OCI-LY7 (cell line): ENCODE measurements at regions not wholly inside any gene's neighbourhood (a gene's known extent, or its start where the extent isn't known, plus 50 kb on each side); places are given as distances from the start of the nearest gene placed in this dataset.

ENCODE experiments used
- BruUV-seq: library from RNA; stranded (reverse); fragments of 400-500 nt; replicated peaks from 2 replicates; lab custom pipeline; 2021; lab: Mats Ljungman, UMichigan
- CTCF ChIA-PET: fragments of 300-600 bp; sonication (Branson Sonifier 250); formaldehyde crosslinking; loops from one replicate; lab custom pipeline; 2022; ENCODE audit warnings: antibody characterized with exemption; ENCODE audit not compliant: unreplicated experiment; lab: Charles Lee
- POLR2A ChIA-PET: fragments of 300-600 bp; sonication (Branson Sonifier 250); formaldehyde crosslinking; loops from one replicate; lab custom pipeline; 2022; ENCODE audit warnings: antibody characterized with exemption; lab: Charles Lee
- DNase-seq: peaks from one replicate; pipeline ENCODE4 v3.0.0-alpha.2; 2015; ENCODE audit warnings: low spot score
- H2AFZ ChIP-seq: fragments of 200-600 bp; sonication (generic), shearing (Covaris generic); 2 replicates; pipeline ENCODE4 v1.6.1; 2014; ENCODE audit warnings: mild to moderate bottlenecking, antibody characterized with exemption, low read length, moderate library complexity
- H3K27ac ChIP-seq: fragments of 200-600 bp; sonication (generic); 2 replicates; pipeline ENCODE4 v1.5.1; 2014; ENCODE audit warnings: mixed run types, low read depth, mild to moderate bottlenecking, moderate library complexity, low read length, inconsistent platforms; ENCODE audit not compliant: poor library complexity, severe bottlenecking
- H3K36me3 ChIP-seq: fragments of 200-600 bp; sonication (generic); 2 replicates; pipeline ENCODE4 v1.6.1; 2014; ENCODE audit warnings: mild to moderate bottlenecking, antibody characterized with exemption, low read length, moderate library complexity, mixed read lengths; ENCODE audit not compliant: insufficient read depth
- H3K4me1 ChIP-seq: fragments of 200-600 bp; sonication (generic); 2 replicates; pipeline ENCODE4 v1.5.1; 2014; ENCODE audit warnings: mild to moderate bottlenecking, low read length; ENCODE audit not compliant: insufficient read depth, poor library complexity, severe bottlenecking
- H3K4me2 ChIP-seq: fragments of 200-600 bp; sonication (generic); 2 replicates; pipeline ENCODE4 v1.6.1; 2014; ENCODE audit warnings: mild to moderate bottlenecking, low read length
- H3K4me3 ChIP-seq: fragments of 200-600 bp; sonication (generic); 2 replicates; pipeline ENCODE4 v1.5.1; 2014; ENCODE audit warnings: mild to moderate bottlenecking, low read depth, low read length; ENCODE audit not compliant: poor library complexity, severe bottlenecking
- H3K79me2 ChIP-seq: fragments of 200-600 bp; sonication (generic); 2 replicates; pipeline ENCODE4 v1.6.1; 2016; ENCODE audit warnings: low read depth, mild to moderate bottlenecking, low read length, moderate library complexity, mixed read lengths; ENCODE audit not compliant: insufficient read depth
- H3K9me2 ChIP-seq: fragments of 200-600 bp; sonication (generic); 2 replicates; pipeline ENCODE4 v1.6.1; 2016; ENCODE audit warnings: mild to moderate bottlenecking, low read length, mixed read lengths; ENCODE audit not compliant: insufficient read depth
- H3K9me3 ChIP-seq: fragments of 200-600 bp; sonication (generic); 2 replicates; pipeline ENCODE4 v1.6.1; 2014; ENCODE audit warnings: mild to moderate bottlenecking, mixed run types, low read length, mixed read lengths
- H4K20me1 ChIP-seq: fragments of 200-600 bp; sonication (generic); 2 replicates; pipeline ENCODE4 v1.6.1; 2014; ENCODE audit warnings: mild to moderate bottlenecking, antibody characterized with exemption, low read length, moderate library complexity, mixed read lengths; ENCODE audit not compliant: insufficient read depth
- EZH2phosphoT487 ChIP-seq: fragments of 200-600 bp; sonication (generic); IDR thresholded peaks from 2 replicates; pipeline ENCODE4 v1.6.1; 2018; ENCODE audit warnings: low read depth, borderline replicate concordance, mild to moderate bottlenecking, mixed run types, antibody characterized with exemption, low read length, moderate library complexity, mixed read lengths
- intact Hi-C: fragments of 100-400 bp; cut with micrococcal nuclease; formaldehyde crosslinking; loops from one replicate; pipeline ENCODE4 v1.10.0; 2022; ENCODE audit not compliant: unreplicated experiment
- TF ChIP-seq, protein P1 (sequence below): fragments of 200-600 bp; sonication (generic); conservative IDR thresholded peaks from 2 replicates; pipeline ENCODE4 v1.5.1; 2014; ENCODE audit warnings: mild to moderate bottlenecking, antibody characterized with exemption, low read length, moderate library complexity, mixed read lengths

DNA sequence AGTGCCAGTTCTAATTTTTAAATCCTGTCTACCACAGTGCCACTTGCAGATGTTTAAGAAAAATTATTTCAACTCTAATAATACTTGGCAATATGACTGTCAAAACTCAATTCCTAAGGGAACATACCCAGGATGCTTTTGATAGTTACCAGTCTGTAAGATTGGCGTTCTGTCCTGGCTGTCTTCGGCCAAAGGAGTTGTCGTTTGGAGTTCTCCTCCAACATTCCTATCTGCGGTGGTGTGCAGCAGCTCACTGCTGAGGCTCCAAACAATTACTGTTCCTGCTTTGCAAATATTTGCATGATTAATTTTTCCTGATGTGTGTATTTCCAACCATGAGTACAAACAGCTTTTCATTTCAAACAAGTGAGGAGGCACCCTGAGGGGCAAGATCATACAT, 330.8 kb upstream of the DPH6 start:
- no TSS peak for BruUV-seq
- Histone ChIP-seq H3K27ac (no peak overlapping the region), H3K4me2 (no peak overlapping the region), H3K79me2 (no peaks in the 10 kb centered on the region), H4K20me1 (no peaks in the 10 kb centered on the region), H3K9me2 (no peaks in the 10 kb centered on the region), H3K36me3 (no peaks in the 10 kb centered on the region), H2AFZ (no peak overlapping the region), H3K4me1 (no peaks in the 10 kb centered on the region), H3K9me3 (no peaks in the 10 kb centered on the region), H3K4me3 (no peak overlapping the region)
- intact Hi-C loops, result no loop called here
- POLR2A ChIA-PET, result no interaction called here
- CTCF ChIA-PET, result no interaction called here
- no peak for DNase-seq
- no peak for TF ChIP-seq EZH2phosphoT487
- TF ChIP-seq, protein P1, sequence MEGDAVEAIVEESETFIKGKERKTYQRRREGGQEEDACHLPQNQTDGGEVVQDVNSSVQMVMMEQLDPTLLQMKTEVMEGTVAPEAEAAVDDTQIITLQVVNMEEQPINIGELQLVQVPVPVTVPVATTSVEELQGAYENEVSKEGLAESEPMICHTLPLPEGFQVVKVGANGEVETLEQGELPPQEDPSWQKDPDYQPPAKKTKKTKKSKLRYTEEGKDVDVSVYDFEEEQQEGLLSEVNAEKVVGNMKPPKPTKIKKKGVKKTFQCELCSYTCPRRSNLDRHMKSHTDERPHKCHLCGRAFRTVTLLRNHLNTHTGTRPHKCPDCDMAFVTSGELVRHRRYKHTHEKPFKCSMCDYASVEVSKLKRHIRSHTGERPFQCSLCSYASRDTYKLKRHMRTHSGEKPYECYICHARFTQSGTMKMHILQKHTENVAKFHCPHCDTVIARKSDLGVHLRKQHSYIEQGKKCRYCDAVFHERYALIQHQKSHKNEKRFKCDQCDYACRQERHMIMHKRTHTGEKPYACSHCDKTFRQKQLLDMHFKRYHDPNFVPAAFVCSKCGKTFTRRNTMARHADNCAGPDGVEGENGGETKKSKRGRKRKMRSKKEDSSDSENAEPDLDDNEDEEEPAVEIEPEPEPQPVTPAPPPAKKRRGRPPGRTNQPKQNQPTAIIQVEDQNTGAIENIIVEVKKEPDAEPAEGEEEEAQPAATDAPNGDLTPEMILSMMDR, result no peak

DNA sequence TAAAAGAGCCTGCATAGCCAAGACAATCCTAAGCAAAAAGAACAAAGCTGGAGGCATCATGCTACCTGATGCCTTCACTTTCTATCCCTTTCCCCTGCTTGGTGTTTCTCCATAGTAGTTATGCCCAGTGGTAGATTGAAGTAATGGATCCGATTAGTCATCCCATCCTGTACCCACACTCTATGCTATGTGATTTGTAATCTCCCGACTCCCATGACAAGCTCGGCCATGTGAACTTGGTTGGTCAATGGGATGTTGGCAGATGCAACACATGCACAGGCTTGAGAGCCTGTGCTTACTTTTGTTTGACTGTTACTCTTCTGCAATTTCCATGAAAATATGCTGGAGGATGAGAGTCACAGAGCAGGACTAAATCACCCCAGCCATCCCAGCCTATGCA, 334.9 kb upstream of the DPH6 start:
- TF ChIP-seq, protein P1, result no peak
- no peak for TF ChIP-seq EZH2phosphoT487
- no peak for DNase-seq
- intact Hi-C loops, result no loop called here
- Histone ChIP-seq H3K9me2 (no peaks in the 10 kb centered on the region), H3K4me3 (no peak overlapping the region), H3K27ac (no peak overlapping the region), H3K4me1 (no peaks in the 10 kb centered on the region), H3K4me2 (no peak overlapping the region), H4K20me1 (no peaks in the 10 kb centered on the region), H3K79me2 (no peaks in the 10 kb centered on the region), H3K9me3 (no peaks in the 10 kb centered on the region), H2AFZ (no peak overlapping the region), H3K36me3 (no peaks in the 10 kb centered on the region)
- ChIA-PET POLR2A (interaction anchor here (0.7 kb wide), 1 partner anchor 9 kb away, joined by 3 read pairs; no protein-coding TSS in a partner anchor), CTCF (no interaction called here)
- no TSS peak for BruUV-seq

DNA sequence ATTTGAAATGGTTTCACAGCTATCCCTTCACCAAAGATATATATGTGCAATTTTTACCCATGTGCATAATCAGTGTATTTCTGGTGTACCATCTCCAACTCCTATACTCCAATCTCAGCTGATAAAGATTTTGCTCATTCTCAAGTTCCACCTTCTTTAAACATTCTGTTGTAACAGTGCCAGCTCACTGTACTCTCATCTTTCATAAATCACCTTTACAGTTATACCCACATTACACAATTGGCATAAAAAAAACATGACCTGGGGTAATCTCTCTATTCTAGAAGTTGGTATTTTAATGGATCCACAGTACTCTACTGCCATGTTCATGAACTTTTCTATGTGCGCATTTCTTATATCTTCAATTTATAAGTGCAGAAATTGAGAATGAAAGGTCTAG, 339.9 kb upstream of the DPH6 start:
- no peak for DNase-seq
- TF ChIP-seq, protein P1, result no peak
- no peak for TF ChIP-seq EZH2phosphoT487
- POLR2A ChIA-PET, result no interaction called here
- no peaks in the 10 kb centered on the region for H3K9me2 ChIP-seq
- H3K4me1 ChIP-seq, result no peaks in the 10 kb centered on the region
- no peaks in the 10 kb centered on the region for H3K36me3 ChIP-seq
- no peaks in the 10 kb centered on the region for H4K20me1 ChIP-seq
- BruUV-seq, result no TSS peak
- H2AFZ ChIP-seq, result no peak overlapping the region
- CTCF ChIA-PET, result no interaction called here
- no peak overlapping the region for H3K4me3 ChIP-seq
- no peak overlapping the region for H3K4me2 ChIP-seq
- no peak overlapping the region for H3K27ac ChIP-seq
- intact Hi-C loops, result no loop called here
- no peaks in the 10 kb centered on the region for H3K9me3 ChIP-seq
- H3K79me2 ChIP-seq, result no peaks in the 10 kb centered on the region
